HCT116 (cell line): ENCODE measurements at regions not wholly inside any gene's neighbourhood (a gene's known extent, or its start where the extent isn't known, plus 50 kb on each side); places are given as distances from the start of the nearest gene placed in this dataset.

Experiments
- CTCF ChIP-seq, 3 experiments: fragments of 200-600 bp in 1 of 3; sonication (generic) in 1 of 3; IDR thresholded peaks in 2 of 3; conservative IDR thresholded peaks in 1 of 3; 2 replicates each; pipeline ENCODE4 v1.5.1; 2012 to 2017; ENCODE audit warnings: low read depth in 2 of 3, low read length in 2 of 3, antibody characterized with exemption in 1 of 3, borderline replicate concordance in 1 of 3, control low read depth in 1 of 3, mild to moderate bottlenecking in 1 of 3, mixed read lengths in 1 of 3, mixed run types in 1 of 3, moderate library complexity in 1 of 3; ENCODE audit not compliant: insufficient read depth in 1 of 3
- EZH2 ChIP-seq: fragments of 200-600 bp; sonication (generic); IDR thresholded peaks from 2 replicates; pipeline ENCODE4 v1.6.1; 2017; ENCODE audit warnings: antibody characterized with exemption, mixed run types
- FOSL1 ChIP-seq: IDR thresholded peaks from 2 replicates; pipeline ENCODE4 v1.6.1; 2012; ENCODE audit warnings: low read depth
- MAX ChIP-seq: IDR thresholded peaks from 2 replicates; pipeline ENCODE4 v1.6.1; 2012
- POLR2A ChIP-seq: IDR thresholded peaks from 2 replicates; pipeline ENCODE4 v1.7.0; 2011; ENCODE audit warnings: borderline replicate concordance; ENCODE audit not compliant: insufficient read depth, insufficient read length; ENCODE audit errors: extremely low read depth
- POLR2AphosphoS5 ChIP-seq: IDR thresholded peaks from 2 replicates; pipeline ENCODE4 v1.6.1; 2011; ENCODE audit warnings: mild to moderate bottlenecking, low read depth, low read length, moderate library complexity
- RAD21 ChIP-seq: IDR thresholded peaks from 2 replicates; pipeline ENCODE4 v1.6.1; 2012; ENCODE audit warnings: low read depth, mild to moderate bottlenecking
- YY1 ChIP-seq: IDR thresholded peaks from 2 replicates; pipeline ENCODE4 v1.6.1; 2011; ENCODE audit warnings: low read length, low read depth, moderate library complexity, mild to moderate bottlenecking; ENCODE audit not compliant: insufficient replicate concordance; ENCODE audit errors: extremely low read depth
- ZFX ChIP-seq: fragments of 450-650 bp; IDR thresholded peaks from 2 replicates; pipeline ENCODE4 v1.6.1; 2017
- ZNF274 ChIP-seq: fragments of 200-500 bp; sonication (Bioruptor generic); IDR thresholded peaks from 2 replicates; pipeline ENCODE4 v1.6.1; 2014; ENCODE audit warnings: mild to moderate bottlenecking, low read depth, low read length, inconsistent platforms

DNA sequence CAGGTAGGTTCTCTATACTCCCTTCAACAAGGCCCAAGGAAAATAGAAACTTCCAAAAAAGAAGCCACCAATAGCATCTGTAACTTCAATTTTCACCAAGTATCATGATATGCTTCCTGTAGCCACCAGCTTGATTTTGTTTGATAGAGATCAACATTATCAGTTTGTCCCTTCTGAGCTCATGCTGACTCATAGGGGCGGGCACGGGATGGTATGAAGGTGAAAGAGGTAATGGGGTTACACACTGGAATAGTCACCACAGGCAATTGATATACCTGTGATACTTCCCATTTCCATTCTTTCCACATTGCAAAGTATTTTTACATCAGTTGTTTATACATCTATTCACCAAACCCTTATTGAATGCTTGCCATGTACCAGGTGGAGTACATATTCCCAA is 134.1 kb downstream of the KCNA5 start:
- no peak for TF ChIP-seq EZH2
- no peak for TF ChIP-seq CTCF (IDR thresholded peaks at IDR 0.05 in 2 of 3, conservative IDR thresholded peaks at IDR 0.05 in 1 of 3; ENCODE audit: borderline replicate concordance in 1 of 3, insufficient read depth in 1 of 3, low read depth in 2 of 3, low read length in 2 of 3)
- TF ChIP-seq FOSL1: peak; percentile 88
- TF ChIP-seq POLR2AphosphoS5: no peak
- TF ChIP-seq RAD21: no peak
- TF ChIP-seq YY1: no peak
- no peak; the same call in 1 of the 2 replicates for TF ChIP-seq MAX
- TF ChIP-seq ZFX: no peak
- no peak for TF ChIP-seq ZNF274
- no peak for TF ChIP-seq POLR2A
